Natural killer cell treated with Interleukin-12 subunit alpha and Interleukin-12 subunit beta and Interleukin-15 and Interleukin-18, amount 100 ng/mL, for 72 hours (primary cell): ENCODE measurements at regions not wholly inside any gene's neighbourhood (a gene's known extent, or its start where the extent isn't known, plus 50 kb on each side); places are given as distances from the start of the nearest gene placed in this dataset.

ENCODE experiments used
- ATAC-seq, 2 donors: fragments of 150-1000 bp; cut with Tn5 transposase in 1 of 2; sonication (Bioruptor Pico), chemical (Tn5 transposase) in 1 of 2; 2 replicates each; pipeline ENCODE4 v1.10.0; 2021
- DNase-seq: peaks from one replicate; pipeline ENCODE4 v3.0.0; 2022; ENCODE audit warnings: low spot score
- H3K27ac Mint-ChIP-seq, 2 donors: 1 replicate in 1 of 2; 2 replicates in 1 of 2; pipeline ENCODE4 v1.8.0; 2022; ENCODE audit warnings: mixed read lengths in 2 of 2, mild to moderate bottlenecking in 1 of 2, moderate library complexity in 1 of 2
- H3K27me3 Mint-ChIP-seq, 2 donors: 1 replicate in 1 of 2; 2 replicates in 1 of 2; pipeline ENCODE4 v1.8.0; 2022; ENCODE audit warnings: mixed read lengths in 2 of 2
- H3K36me3 Mint-ChIP-seq: one replicate; pipeline ENCODE4 v1.8.0; 2022; ENCODE audit warnings: mixed read lengths
- H3K4me1 Mint-ChIP-seq, 2 donors: 1 replicate in 1 of 2; 2 replicates in 1 of 2; pipeline ENCODE4 v1.8.0; 2022; ENCODE audit warnings: low read depth in 2 of 2, mixed read lengths in 2 of 2, mild to moderate bottlenecking in 1 of 2
- H3K4me3 Mint-ChIP-seq: one replicate; pipeline ENCODE4 v1.8.0; 2022; ENCODE audit warnings: mixed read lengths
- H3K9me3 Mint-ChIP-seq: 2 replicates; pipeline ENCODE4 v1.8.0; 2022; ENCODE audit warnings: mixed read lengths

- no peaks in the 10 kb centered on the region for H3K27me3 Mint-ChIP-seq
- no peaks in the 10 kb centered on the region for H3K4me1 Mint-ChIP-seq
- ATAC-seq (no peak), DNase-seq (no peak)
- no peak overlapping the region for H3K27ac Mint-ChIP-seq
- no peak overlapping the region for H3K4me3 Mint-ChIP-seq
- H3K9me3 Mint-ChIP-seq: peaks cover 9% of the 10 kb centered on the region
- H3K36me3 Mint-ChIP-seq: no peaks in the 10 kb centered on the region
Observed at GRCh38 chr4:130608121-130608520, 1512.2 kb downstream of the C4orf33 start.

GRCh38 chr4:130628531-130628930 lies 1532.6 kb downstream of the C4orf33 start:
- Mint-ChIP-seq H3K4me1 (no peaks in the 10 kb centered on the region), H3K9me3 (peaks cover 10% of the 10 kb centered on the region), H3K27me3 (no peaks in the 10 kb centered on the region), H3K4me3 (no peak overlapping the region), H3K27ac (no peak overlapping the region), H3K36me3 (no peaks in the 10 kb centered on the region)
- ATAC-seq: no peak
- DNase-seq: no peak

GRCh38 chr4:130632731-130633604 lies 1537.0 kb downstream of the C4orf33 start:
- H3K27ac Mint-ChIP-seq: no peak overlapping the region
- no peaks in the 10 kb centered on the region for H3K36me3 Mint-ChIP-seq
- H3K27me3 Mint-ChIP-seq: no peaks in the 10 kb centered on the region
- DNase-seq (no peak), ATAC-seq (no peak)
- peaks cover 12% of the 10 kb centered on the region for H3K9me3 Mint-ChIP-seq
- H3K4me3 Mint-ChIP-seq: no peak overlapping the region
- no peaks in the 10 kb centered on the region for H3K4me1 Mint-ChIP-seq

GRCh38 chr4:130636486-130636885 lies 1540.5 kb downstream of the C4orf33 start:
- Mint-ChIP-seq H3K36me3 (no peaks in the 10 kb centered on the region), H3K27ac (no peak overlapping the region), H3K4me3 (no peak overlapping the region), H3K27me3 (no peaks in the 10 kb centered on the region), H3K9me3 (peaks cover 15% of the 10 kb centered on the region), H3K4me1 (no peaks in the 10 kb centered on the region)
- ATAC-seq (no peak), DNase-seq (no peak)

GRCh38 chr4:130640592-130640991 lies 1544.6 kb downstream of the C4orf33 start:
- DNase-seq: no peak
- peaks cover 3% of the 10 kb centered on the region for H3K9me3 Mint-ChIP-seq
- no peaks in the 10 kb centered on the region for H3K27me3 Mint-ChIP-seq
- H3K4me1 Mint-ChIP-seq: no peaks in the 10 kb centered on the region
- no peak overlapping the region for H3K27ac Mint-ChIP-seq
- H3K36me3 Mint-ChIP-seq: no peaks in the 10 kb centered on the region
- no peak for ATAC-seq
- H3K4me3 Mint-ChIP-seq: no peak overlapping the region

GRCh38 chr4:130646886-130647285 lies 1550.9 kb downstream of the C4orf33 start:
- DNase-seq: no peak
- Mint-ChIP-seq H3K4me3 (no peak overlapping the region), H3K4me1 (no peaks in the 10 kb centered on the region), H3K9me3 (peaks cover 13% of the 10 kb centered on the region), H3K27ac (no peak overlapping the region), H3K27me3 (no peaks in the 10 kb centered on the region), H3K36me3 (peaks cover 12% of the 10 kb centered on the region)
- no peak for ATAC-seq

GRCh38 chr4:130648570-130648969 lies 1552.6 kb downstream of the C4orf33 start:
- Mint-ChIP-seq H3K36me3 (peaks cover 23% of the 10 kb centered on the region), H3K27me3 (no peaks in the 10 kb centered on the region), H3K27ac (no peak overlapping the region), H3K9me3 (peaks cover 22% of the 10 kb centered on the region), H3K4me1 (no peaks in the 10 kb centered on the region), H3K4me3 (no peak overlapping the region)
- DNase-seq: no peak
- no peak for ATAC-seq

- H3K36me3 Mint-ChIP-seq: peaks cover 23% of the 10 kb centered on the region
- H3K27ac Mint-ChIP-seq: no peak overlapping the region
- H3K9me3 Mint-ChIP-seq: peaks cover 24% of the 10 kb centered on the region
- ATAC-seq (no peak), DNase-seq (no peak)
- no peaks in the 10 kb centered on the region for H3K27me3 Mint-ChIP-seq
- H3K4me3 Mint-ChIP-seq: no peak overlapping the region
- H3K4me1 Mint-ChIP-seq: no peaks in the 10 kb centered on the region
Observed at GRCh38 chr4:130653842-130654241, 1557.9 kb downstream of the C4orf33 start.

- no peak overlapping the region for H3K27ac Mint-ChIP-seq
- H3K4me3 Mint-ChIP-seq: no peak overlapping the region
- H3K36me3 Mint-ChIP-seq: no peaks in the 10 kb centered on the region
- ATAC-seq (no peak), DNase-seq (no peak)
- no peaks in the 10 kb centered on the region for H3K27me3 Mint-ChIP-seq
- peaks cover 3% of the 10 kb centered on the region for H3K9me3 Mint-ChIP-seq
- no peaks in the 10 kb centered on the region for H3K4me1 Mint-ChIP-seq
Observed at GRCh38 chr4:130659320-130659719, 1563.4 kb downstream of the C4orf33 start.

GRCh38 chr4:130668859-130669258 lies 1572.9 kb downstream of the C4orf33 start:
- DNase-seq (no peak), ATAC-seq (no peak)
- Mint-ChIP-seq H3K4me1 (no peaks in the 10 kb centered on the region), H3K4me3 (no peak overlapping the region), H3K9me3 (peaks cover 8% of the 10 kb centered on the region), H3K36me3 (no peaks in the 10 kb centered on the region), H3K27me3 (no peaks in the 10 kb centered on the region), H3K27ac (no peak overlapping the region)

GRCh38 chr4:130675266-130675665 lies 1579.3 kb downstream of the C4orf33 start:
- DNase-seq: no peak
- Mint-ChIP-seq H3K36me3 (no peaks in the 10 kb centered on the region), H3K27me3 (no peaks in the 10 kb centered on the region), H3K27ac (no peak overlapping the region), H3K9me3 (peaks cover 8% of the 10 kb centered on the region), H3K4me1 (no peaks in the 10 kb centered on the region), H3K4me3 (no peak overlapping the region)
- ATAC-seq: no peak

GRCh38 chr4:130689181-130689580 lies 1593.2 kb downstream of the C4orf33 start:
- no peaks in the 10 kb centered on the region for H3K27me3 Mint-ChIP-seq
- no peak for DNase-seq
- no peaks in the 10 kb centered on the region for H3K36me3 Mint-ChIP-seq
- no peak overlapping the region for H3K4me3 Mint-ChIP-seq
- H3K4me1 Mint-ChIP-seq: no peaks in the 10 kb centered on the region
- ATAC-seq: no peak
- peaks cover 3% of the 10 kb centered on the region for H3K9me3 Mint-ChIP-seq
- H3K27ac Mint-ChIP-seq: no peak overlapping the region

GRCh38 chr4:130698251-130698650 lies 1602.3 kb downstream of the C4orf33 start:
- DNase-seq (no peak), ATAC-seq (no peak)
- Mint-ChIP-seq H3K27ac (no peak overlapping the region), H3K4me3 (no peak overlapping the region), H3K36me3 (no peaks in the 10 kb centered on the region), H3K9me3 (peaks cover 6% of the 10 kb centered on the region), H3K4me1 (no peaks in the 10 kb centered on the region), H3K27me3 (no peaks in the 10 kb centered on the region)

- Mint-ChIP-seq H3K27ac (no peak overlapping the region), H3K4me3 (no peak overlapping the region), H3K36me3 (no peaks in the 10 kb centered on the region), H3K4me1 (no peaks in the 10 kb centered on the region), H3K27me3 (no peaks in the 10 kb centered on the region), H3K9me3 (peaks cover 12% of the 10 kb centered on the region)
- DNase-seq (no peak), ATAC-seq (no peak)
Observed at GRCh38 chr4:130699004-130699403, 1603.1 kb downstream of the C4orf33 start.
